Endothelial cell of umbilical vein (primary cell): ENCODE measurements at regions not wholly inside any gene's neighbourhood (a gene's known extent, or its start where the extent isn't known, plus 50 kb on each side); places are given as distances from the start of the nearest gene placed in this dataset.

Experiments
- BruUV-seq: library from RNA; stranded (reverse); fragments of 400-500 nt; replicated peaks from 2 replicates; lab custom pipeline; 2021; lab: Mats Ljungman, UMichigan
- CTCF ChIA-PET: fragments of 300-600, 350-600 bp; sonication (Branson Sonifier 250); formaldehyde crosslinking; loops from one replicate; lab custom pipeline; 2021; ENCODE audit warnings: antibody characterized with exemption, inconsistent platforms; lab: Charles Lee
- POLR2A ChIA-PET: fragments of 300-600, 350-600 bp; sonication (Branson Sonifier 250); formaldehyde crosslinking; loops from one replicate; lab custom pipeline; 2021; ENCODE audit warnings: antibody characterized with exemption, inconsistent platforms; lab: Charles Lee
- DNase-seq: peaks from one replicate; pipeline ENCODE4 v3.0.0-alpha.2; 2011; ENCODE audit warnings: low read depth, low spot score
- FAIRE-seq: peaks from 2 replicates; lab custom pipeline; 2011; peaks lifted over from hg19 to GRCh38; lab: Jason Lieb, UNC
- H2AFZ ChIP-seq: 2 replicates; pipeline ENCODE4 v1.6.0; 2012; ENCODE audit warnings: low read depth, low read length, control low read depth, inconsistent platforms
- H3K27ac ChIP-seq: 2 replicates; pipeline ENCODE4 v1.5.1; 2011; ENCODE audit warnings: low read depth, mild to moderate bottlenecking, control low read depth, low read length, moderate library complexity; ENCODE audit not compliant: insufficient read depth
- H3K27me3 ChIP-seq, 2 experiments: 2 replicates each; pipeline versions ENCODE4 v1.6.0 to v1.6.1; 2011; ENCODE audit warnings: low read length in 2 of 2, mixed read lengths in 1 of 2; ENCODE audit not compliant: control insufficient read depth in 2 of 2, insufficient read depth in 2 of 2
- H3K36me3 ChIP-seq, 2 experiments: 2 replicates in 1 of 2; 3 replicates in 1 of 2; pipeline ENCODE4 v1.5.1; 2011; ENCODE audit warnings: low read length in 2 of 2, mild to moderate bottlenecking in 1 of 2, moderate library complexity in 1 of 2; ENCODE audit not compliant: control insufficient read depth in 2 of 2, insufficient read depth in 2 of 2; ENCODE audit errors: extremely low read depth in 1 of 2
- H3K4me1 ChIP-seq: 3 replicates; pipeline ENCODE4 v1.5.1; 2011; ENCODE audit warnings: mild to moderate bottlenecking, low read length; ENCODE audit not compliant: control insufficient read depth, insufficient read depth; ENCODE audit errors: extremely low read depth
- H3K4me2 ChIP-seq: 2 replicates; pipeline ENCODE4 v1.6.1; 2011; ENCODE audit warnings: low read length, control low read depth, mixed read lengths; ENCODE audit not compliant: insufficient read depth
- H3K4me3 ChIP-seq, 3 experiments: fragments of 200-600 bp in 1 of 3; sonication (generic), shearing (Covaris generic) in 1 of 3; replicated peaks in 1 of 3; 2 replicates each; pipeline ENCODE4 v1.5.1; 2011 to 2016; ENCODE audit warnings: control low read depth in 3 of 3, low read length in 3 of 3, mild to moderate bottlenecking in 2 of 3, inconsistent platforms in 1 of 3, low read depth in 1 of 3, moderate library complexity in 1 of 3; ENCODE audit not compliant: insufficient read depth in 1 of 3
- H3K79me2 ChIP-seq: 2 replicates; pipeline ENCODE4 v1.6.0; 2012; ENCODE audit warnings: low read length, inconsistent platforms; ENCODE audit not compliant: control insufficient read depth, insufficient read depth
- H3K9ac ChIP-seq: replicated peaks from 2 replicates; pipeline ENCODE3; 2011; ENCODE audit warnings: low read length, control low read depth; ENCODE audit not compliant: insufficient read depth; ENCODE audit errors: extremely low read depth
- H3K9me1 ChIP-seq: replicated peaks from 3 replicates; pipeline ENCODE4 v1.6.0; 2011; ENCODE audit warnings: mild to moderate bottlenecking, low read length; ENCODE audit not compliant: control insufficient read depth, insufficient read depth; ENCODE audit errors: extremely low read depth
- H3K9me3 ChIP-seq: replicated peaks from 2 replicates; pipeline ENCODE4 v1.5.1; 2012; ENCODE audit warnings: low read length, inconsistent platforms; ENCODE audit not compliant: control insufficient read depth, insufficient read depth
- H4K20me1 ChIP-seq: replicated peaks from 2 replicates; pipeline ENCODE3; 2011; ENCODE audit warnings: mild to moderate bottlenecking, low read length; ENCODE audit not compliant: control insufficient read depth, insufficient read depth; ENCODE audit errors: extremely low read depth
- EZH2 ChIP-seq: IDR thresholded peaks from 2 replicates; pipeline ENCODE4 v1.6.1; 2012; ENCODE audit warnings: borderline replicate concordance, low read depth, mild to moderate bottlenecking, moderate library complexity, low read length, inconsistent platforms; ENCODE audit not compliant: severe bottlenecking
- FOS ChIP-seq: IDR thresholded peaks from 2 replicates; pipeline ENCODE4 v1.6.1; 2011; ENCODE audit warnings: mild to moderate bottlenecking, low read length, moderate library complexity, borderline replicate concordance; ENCODE audit not compliant: insufficient read depth
- GATA2 ChIP-seq: IDR thresholded peaks from 2 replicates; pipeline ENCODE4 v1.7.0; 2011; ENCODE audit warnings: low read depth, mild to moderate bottlenecking, moderate library complexity, mixed read lengths, low read length; ENCODE audit not compliant: insufficient read length, insufficient read depth
- JUN ChIP-seq: IDR thresholded peaks from 2 replicates; pipeline ENCODE4 v1.6.1; 2011; ENCODE audit warnings: borderline replicate concordance, low read depth; ENCODE audit not compliant: insufficient read length, insufficient read depth
- MYC ChIP-seq: IDR thresholded peaks from one replicate; pipeline ENCODE4 v1.6.1; 2011; ENCODE audit warnings: mild to moderate bottlenecking, low read depth, low read length
- POLR2A ChIP-seq: IDR thresholded peaks from 2 replicates; pipeline ENCODE4 v1.6.1; 2012; ENCODE audit warnings: low read depth, mild to moderate bottlenecking, control low read depth, low read length
- POLR2AphosphoS5 ChIP-seq: IDR thresholded peaks from 2 replicates; pipeline ENCODE4 v1.6.1; 2012; ENCODE audit warnings: low read depth, mild to moderate bottlenecking, control low read depth, low read length, moderate library complexity; ENCODE audit not compliant: insufficient read depth
- dilution Hi-C: fragments of 300-500 bp; cut with MboI; formaldehyde crosslinking; loops from one replicate; pipeline ENCODE4 v1.15.0; 2019; ENCODE audit warnings: low sequenced_read_pairs; ENCODE audit not compliant: extremely low pct_ligation_motif_present
- intact Hi-C: fragments of 100-400 bp; cut with micrococcal nuclease; formaldehyde crosslinking; loops from one replicate; pipeline ENCODE4 v1.10.0; 2022
- TF ChIP-seq, protein P1 (sequence below), 2 donors: IDR thresholded peaks; 1 replicate in 1 of 2; 2 replicates in 1 of 2; pipeline ENCODE4 v1.5.1; 2011; ENCODE audit warnings: low read length in 2 of 2, mild to moderate bottlenecking in 2 of 2, moderate library complexity in 2 of 2, control low read depth in 1 of 2, inconsistent platforms in 1 of 2, low read depth in 1 of 2; ENCODE audit not compliant: insufficient read depth in 1 of 2; ENCODE audit errors: extremely low read depth in 1 of 2
- TF ChIP-seq, protein P2 (sequence below): IDR thresholded peaks from 2 replicates; pipeline ENCODE4 v1.6.1; 2011; ENCODE audit not compliant: insufficient read depth, insufficient read length

DNA sequence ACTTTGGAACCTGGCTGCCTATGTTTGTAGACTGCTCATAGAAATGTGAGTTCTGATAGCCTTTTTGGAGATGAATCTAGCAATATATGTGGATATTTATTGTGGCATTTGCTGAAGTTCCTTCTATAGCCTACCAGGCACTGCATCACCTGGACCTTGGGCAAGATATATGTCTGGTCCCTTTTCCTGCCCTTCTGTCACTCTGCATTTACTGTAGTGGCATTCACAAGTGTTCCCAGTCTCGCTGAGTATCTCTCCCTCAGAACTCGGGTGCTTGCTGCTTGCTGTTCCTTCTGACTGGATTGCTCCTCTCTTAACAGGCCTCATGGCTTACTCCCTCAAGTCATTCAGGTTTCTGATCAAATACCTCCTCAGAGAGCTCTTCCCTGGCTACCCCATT, 145.0 kb downstream of the UBE2E3 start:
- no peak for DNase-seq
- Histone ChIP-seq H3K27me3 (no peaks in the 10 kb centered on the region), H2AFZ (no peak overlapping the region), H3K79me2 (no peaks in the 10 kb centered on the region), H4K20me1 (no peaks in the 10 kb centered on the region), H3K9ac (no peak overlapping the region), H3K4me3 (no peak overlapping the region), H3K9me3 (no peaks in the 10 kb centered on the region), H3K4me2 (no peak overlapping the region), H3K36me3 (no peaks in the 10 kb centered on the region), H3K9me1 (no peaks in the 10 kb centered on the region), H3K4me1 (peaks cover 16% of the 10 kb centered on the region), H3K27ac (no peak overlapping the region)
- TF ChIP-seq POLR2A (no peak), GATA2 (no peak), POLR2AphosphoS5 (no peak), MYC (no peak), JUN (no peak), EZH2 (no peak), FOS (no peak)
- TF ChIP-seq, protein P1, sequence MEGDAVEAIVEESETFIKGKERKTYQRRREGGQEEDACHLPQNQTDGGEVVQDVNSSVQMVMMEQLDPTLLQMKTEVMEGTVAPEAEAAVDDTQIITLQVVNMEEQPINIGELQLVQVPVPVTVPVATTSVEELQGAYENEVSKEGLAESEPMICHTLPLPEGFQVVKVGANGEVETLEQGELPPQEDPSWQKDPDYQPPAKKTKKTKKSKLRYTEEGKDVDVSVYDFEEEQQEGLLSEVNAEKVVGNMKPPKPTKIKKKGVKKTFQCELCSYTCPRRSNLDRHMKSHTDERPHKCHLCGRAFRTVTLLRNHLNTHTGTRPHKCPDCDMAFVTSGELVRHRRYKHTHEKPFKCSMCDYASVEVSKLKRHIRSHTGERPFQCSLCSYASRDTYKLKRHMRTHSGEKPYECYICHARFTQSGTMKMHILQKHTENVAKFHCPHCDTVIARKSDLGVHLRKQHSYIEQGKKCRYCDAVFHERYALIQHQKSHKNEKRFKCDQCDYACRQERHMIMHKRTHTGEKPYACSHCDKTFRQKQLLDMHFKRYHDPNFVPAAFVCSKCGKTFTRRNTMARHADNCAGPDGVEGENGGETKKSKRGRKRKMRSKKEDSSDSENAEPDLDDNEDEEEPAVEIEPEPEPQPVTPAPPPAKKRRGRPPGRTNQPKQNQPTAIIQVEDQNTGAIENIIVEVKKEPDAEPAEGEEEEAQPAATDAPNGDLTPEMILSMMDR (IDR thresholded peaks at IDR 0.05; ENCODE audit: extremely low read depth in 1 of 2, insufficient read depth in 1 of 2, low read depth in 1 of 2, low read length in 2 of 2): no peak
- TF ChIP-seq, protein P2, sequence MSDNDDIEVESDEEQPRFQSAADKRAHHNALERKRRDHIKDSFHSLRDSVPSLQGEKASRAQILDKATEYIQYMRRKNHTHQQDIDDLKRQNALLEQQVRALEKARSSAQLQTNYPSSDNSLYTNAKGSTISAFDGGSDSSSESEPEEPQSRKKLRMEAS: no peak
- ChIA-PET POLR2A (no interaction called here), CTCF (no interaction called here)
- intact Hi-C loops (no loop called here), dilution Hi-C loops (no loop called here)
- BruUV-seq: no TSS peak
- no peak for FAIRE-seq
